T-helper 22 cell (primary cell): ENCODE measurements at regions not wholly inside any gene's neighbourhood (a gene's known extent, or its start where the extent isn't known, plus 50 kb on each side); places are given as distances from the start of the nearest gene placed in this dataset.
A peak's percentile ranks its signal among the peaks of the same experiment; 100 is the strongest.

ENCODE experiments used
- DNase-seq: peaks from one replicate; pipeline ENCODE4 v3.0.0-alpha.2; 2020; ENCODE audit warnings: low read depth

- DNase-seq: no peak
Observed at GRCh38 chr2:191559569-191559968, 118.4 kb upstream of the NABP1 start.

- DNase-seq: no peak
Observed at GRCh38 chr2:191560411-191560980, 117.4 kb upstream of the NABP1 start.

GRCh38 chr2:191565120-191565519, 112.8 kb upstream of the NABP1 start:
- no peak for DNase-seq

GRCh38 chr2:191565647-191566198, 112.2 kb upstream of the NABP1 start:
- no peak for DNase-seq

GRCh38 chr2:191566344-191566743, 111.6 kb upstream of the NABP1 start:
- DNase-seq: peak; percentile 22

- DNase-seq: no peak
Observed at GRCh38 chr2:191567206-191567605, 110.7 kb upstream of the NABP1 start.

GRCh38 chr2:191569025-191569424, 108.9 kb upstream of the NABP1 start:
- DNase-seq: no peak

- DNase-seq: no peak
Observed at GRCh38 chr2:191571163-191571769, 106.7 kb upstream of the NABP1 start.

GRCh38 chr2:191572319-191572718, 105.6 kb upstream of the NABP1 start:
- DNase-seq: no peak

GRCh38 chr2:191573216-191573615, 104.7 kb upstream of the NABP1 start:
- no peak for DNase-seq

GRCh38 chr2:191574232-191574631, 103.7 kb upstream of the NABP1 start:
- DNase-seq: no peak

- no peak for DNase-seq
Observed at GRCh38 chr2:191577605-191578004, 100.3 kb upstream of the NABP1 start.

- no peak for DNase-seq
Observed at GRCh38 chr2:191578031-191578430, 99.9 kb upstream of the NABP1 start.

- no peak for DNase-seq
Observed at GRCh38 chr2:191580581-191580980, 97.4 kb upstream of the NABP1 start.

GRCh38 chr2:191581003-191581402, 96.9 kb upstream of the NABP1 start:
- DNase-seq: no peak

- DNase-seq: no peak
Observed at GRCh38 chr2:191582355-191582754, 95.6 kb upstream of the NABP1 start.

- DNase-seq: no peak
Observed at GRCh38 chr2:191591025-191591424, 86.9 kb upstream of the NABP1 start.

- no peak for DNase-seq
Observed at GRCh38 chr2:191593622-191594385, 84.1 kb upstream of the NABP1 start.

- no peak for DNase-seq
Observed at GRCh38 chr2:191597186-191597751, 80.7 kb upstream of the NABP1 start.

GRCh38 chr2:191598296-191598695, 79.6 kb upstream of the NABP1 start:
- DNase-seq: no peak

- no peak for DNase-seq
Observed at GRCh38 chr2:191601060-191601459, 76.9 kb upstream of the NABP1 start.

- DNase-seq: no peak
Observed at GRCh38 chr2:191604154-191604553, 73.8 kb upstream of the NABP1 start.

GRCh38 chr2:191607096-191607495, 70.8 kb upstream of the NABP1 start:
- DNase-seq: no peak
